ENCODE measurements at regions not wholly inside any gene's neighbourhood (a gene's known extent, or its start where the extent isn't known, plus 50 kb on each side); places are given as distances from the start of the nearest gene placed in this dataset.

- TF ChIP-seq MAZ (IDR thresholded peaks at IDR 0.05; ENCODE audit: borderline replicate concordance, low read depth, low read length) (no peak), JUN (IDR thresholded peaks at IDR 0.05) (peak; percentile 27 to 39; a peak in 1 of 5 replicates), GATA3 (IDR thresholded peaks at IDR 0.05; ENCODE audit: borderline replicate concordance) (peak; percentile 86), MAFK (IDR thresholded peaks at IDR 0.05; ENCODE audit: partially characterized antibody) (peak; percentile 68), SREBF2 (IDR thresholded peaks at IDR 0.05) (no peak)
- TF ChIP-seq, protein P1, sequence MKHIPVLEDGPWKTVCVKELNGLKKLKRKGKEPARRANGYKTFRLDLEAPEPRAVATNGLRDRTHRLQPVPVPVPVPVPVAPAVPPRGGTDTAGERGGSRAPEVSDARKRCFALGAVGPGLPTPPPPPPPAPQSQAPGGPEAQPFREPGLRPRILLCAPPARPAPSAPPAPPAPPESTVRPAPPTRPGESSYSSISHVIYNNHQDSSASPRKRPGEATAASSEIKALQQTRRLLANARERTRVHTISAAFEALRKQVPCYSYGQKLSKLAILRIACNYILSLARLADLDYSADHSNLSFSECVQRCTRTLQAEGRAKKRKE (CRISPR knock-in tag; IDR thresholded peaks at IDR 0.05; ENCODE audit: low read depth), result no peak
These were observed 166.8 kb upstream of the PREP start (continued) for GRCh38 chr6:105569706-105570105.

DNA sequence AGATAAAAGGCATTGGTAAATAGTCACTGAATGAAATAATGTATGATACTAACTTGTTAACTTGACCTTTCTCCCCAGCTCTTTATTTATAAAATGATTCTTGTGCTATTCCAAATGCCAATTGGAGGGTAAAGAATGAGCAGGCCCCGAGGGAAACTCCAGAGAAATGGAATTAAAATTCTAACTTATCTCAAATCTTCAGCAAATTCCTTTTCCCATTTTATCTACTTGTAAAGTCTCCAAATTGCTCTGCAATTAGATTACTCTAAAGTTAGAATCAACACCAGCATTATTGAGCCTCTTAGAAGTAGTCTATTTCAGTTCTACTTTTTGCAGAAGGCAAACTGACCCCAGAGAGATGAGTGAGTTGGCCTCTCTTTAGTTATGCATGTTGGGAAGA lies 165.9 kb upstream of the PREP start:
- Histone ChIP-seq H3K27ac (peak overlapping the region in 1 of 2 experiments; percentile 73; a peak in 3 of 6 replicates), H3K4me2 (peak overlapping the region; percentile 15; the same call in 1 of the 3 replicates), H3K9me3 (no peaks in the 10 kb centered on the region; the same call in 2 of the 3 replicates), H3K4me1 (peaks cover 30% of the 10 kb centered on the region), H3K4me3 (no peak overlapping the region)
- FAIRE-seq, result no peak
- TF ChIP-seq RARB (CRISPR knock-in tag; IDR thresholded peaks at IDR 0.05), result no peak
- no peak for TF ChIP-seq HDAC2 (IDR thresholded peaks at IDR 0.05)
- TF ChIP-seq, protein P2, sequence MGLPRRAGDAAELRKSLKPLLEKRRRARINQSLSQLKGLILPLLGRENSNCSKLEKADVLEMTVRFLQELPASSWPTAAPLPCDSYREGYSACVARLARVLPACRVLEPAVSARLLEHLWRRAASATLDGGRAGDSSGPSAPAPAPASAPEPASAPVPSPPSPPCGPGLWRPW (IDR thresholded peaks at IDR 0.05), result no peak
- TF ChIP-seq, protein P3, sequence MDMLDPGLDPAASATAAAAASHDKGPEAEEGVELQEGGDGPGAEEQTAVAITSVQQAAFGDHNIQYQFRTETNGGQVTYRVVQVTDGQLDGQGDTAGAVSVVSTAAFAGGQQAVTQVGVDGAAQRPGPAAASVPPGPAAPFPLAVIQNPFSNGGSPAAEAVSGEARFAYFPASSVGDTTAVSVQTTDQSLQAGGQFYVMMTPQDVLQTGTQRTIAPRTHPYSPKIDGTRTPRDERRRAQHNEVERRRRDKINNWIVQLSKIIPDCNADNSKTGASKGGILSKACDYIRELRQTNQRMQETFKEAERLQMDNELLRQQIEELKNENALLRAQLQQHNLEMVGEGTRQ (IDR thresholded peaks at IDR 0.05), result no peak
- TF ChIP-seq POLR2AphosphoS2 (conservative IDR thresholded peaks at IDR 0.05; ENCODE audit: low read length), result no peak
- no peak for TF ChIP-seq RNF2 (IDR thresholded peaks at IDR 0.05; ENCODE audit: borderline replicate concordance, low read depth)
- no peak for TF ChIP-seq EP300 (IDR thresholded peaks at IDR 0.05)
- no peak for TF ChIP-seq SMC3 (IDR thresholded peaks at IDR 0.05)
- TF ChIP-seq CBX8 (IDR thresholded peaks at IDR 0.05), result no peak
- TF ChIP-seq ESRRA (IDR thresholded peaks at IDR 0.05; ENCODE audit: borderline replicate concordance, low read length), result no peak
- no peak for TF ChIP-seq RFX5 (IDR thresholded peaks at IDR 0.05)
- no peak for TF ChIP-seq NPAS2 (CRISPR knock-in tag; IDR thresholded peaks at IDR 0.05; ENCODE audit: borderline replicate concordance)
- TF ChIP-seq HOXB13 (CRISPR knock-in tag; IDR thresholded peaks at IDR 0.05; ENCODE audit: low read depth), result no peak
- no peak for TF ChIP-seq FOSL2 (IDR thresholded peaks at IDR 0.05)
- TF ChIP-seq FOSL2 (CRISPR knock-in tag; IDR thresholded peaks at IDR 0.05), result no peak
- no peak for DNase-seq (ENCODE audit: low read depth in 1 of 2, low spot score in 1 of 2)
- CTCF ChIA-PET, result no interaction called here
- no peak for ATAC-seq
- POLR2A ChIA-PET, result no interaction called here
- WGBS (ENCODE audit: missing lambda C conversion rate), result 48% methylated on average over 1 of the region's 1 CpG

- POLR2A ChIA-PET, result no interaction called here
- no peak for TF ChIP-seq FOXS1 (CRISPR knock-in tag; IDR thresholded peaks at IDR 0.05)
- TF ChIP-seq, protein P4, sequence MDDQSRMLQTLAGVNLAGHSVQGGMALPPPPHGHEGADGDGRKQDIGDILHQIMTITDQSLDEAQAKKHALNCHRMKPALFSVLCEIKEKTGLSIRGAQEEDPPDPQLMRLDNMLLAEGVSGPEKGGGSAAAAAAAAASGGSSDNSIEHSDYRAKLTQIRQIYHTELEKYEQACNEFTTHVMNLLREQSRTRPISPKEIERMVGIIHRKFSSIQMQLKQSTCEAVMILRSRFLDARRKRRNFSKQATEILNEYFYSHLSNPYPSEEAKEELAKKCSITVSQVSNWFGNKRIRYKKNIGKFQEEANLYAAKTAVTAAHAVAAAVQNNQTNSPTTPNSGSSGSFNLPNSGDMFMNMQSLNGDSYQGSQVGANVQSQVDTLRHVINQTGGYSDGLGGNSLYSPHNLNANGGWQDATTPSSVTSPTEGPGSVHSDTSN (IDR thresholded peaks at IDR 0.05), result no peak
- TF ChIP-seq ESRRA (IDR thresholded peaks at IDR 0.05; ENCODE audit: borderline replicate concordance, low read length), result no peak
- TF ChIP-seq, protein P5, sequence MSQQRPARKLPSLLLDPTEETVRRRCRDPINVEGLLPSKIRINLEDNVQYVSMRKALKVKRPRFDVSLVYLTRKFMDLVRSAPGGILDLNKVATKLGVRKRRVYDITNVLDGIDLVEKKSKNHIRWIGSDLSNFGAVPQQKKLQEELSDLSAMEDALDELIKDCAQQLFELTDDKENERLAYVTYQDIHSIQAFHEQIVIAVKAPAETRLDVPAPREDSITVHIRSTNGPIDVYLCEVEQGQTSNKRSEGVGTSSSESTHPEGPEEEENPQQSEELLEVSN (IDR thresholded peaks at IDR 0.05; ENCODE audit: borderline replicate concordance, low read depth), result no peak
- CTCF ChIA-PET, result no interaction called here
- no peak overlapping the region for H3K4me2 ChIP-seq
- DNase-seq (ENCODE audit: low read depth in 1 of 2, low spot score in 1 of 2), result no peak
- FAIRE-seq, result no peak
- H3K9me3 ChIP-seq, result no peaks in the 10 kb centered on the region; the same call in 2 of the 3 replicates
- ATAC-seq, result no peak
- H3K27ac ChIP-seq, result no peak overlapping the region
- 73% methylated on average over 2 of the region's 2 CpGs for WGBS (ENCODE audit: missing lambda C conversion rate)
- peaks cover 25% of the 10 kb centered on the region for H3K4me1 ChIP-seq
- no peak overlapping the region for H3K4me3 ChIP-seq
These were observed 165.3 kb upstream of the PREP start for GRCh38 chr6:105568142-105568541.
